ENCODE measurements at regions not wholly inside any gene's neighbourhood (a gene's known extent, or its start where the extent isn't known, plus 50 kb on each side); places are given as distances from the start of the nearest gene placed in this dataset.

GRCh38 chr20:63070771-63071540, 64.2 kb upstream of the BHLHE23 start:
- DNase-seq (ENCODE audit: low read depth) = no peak
- TF ChIP-seq, protein P1, sequence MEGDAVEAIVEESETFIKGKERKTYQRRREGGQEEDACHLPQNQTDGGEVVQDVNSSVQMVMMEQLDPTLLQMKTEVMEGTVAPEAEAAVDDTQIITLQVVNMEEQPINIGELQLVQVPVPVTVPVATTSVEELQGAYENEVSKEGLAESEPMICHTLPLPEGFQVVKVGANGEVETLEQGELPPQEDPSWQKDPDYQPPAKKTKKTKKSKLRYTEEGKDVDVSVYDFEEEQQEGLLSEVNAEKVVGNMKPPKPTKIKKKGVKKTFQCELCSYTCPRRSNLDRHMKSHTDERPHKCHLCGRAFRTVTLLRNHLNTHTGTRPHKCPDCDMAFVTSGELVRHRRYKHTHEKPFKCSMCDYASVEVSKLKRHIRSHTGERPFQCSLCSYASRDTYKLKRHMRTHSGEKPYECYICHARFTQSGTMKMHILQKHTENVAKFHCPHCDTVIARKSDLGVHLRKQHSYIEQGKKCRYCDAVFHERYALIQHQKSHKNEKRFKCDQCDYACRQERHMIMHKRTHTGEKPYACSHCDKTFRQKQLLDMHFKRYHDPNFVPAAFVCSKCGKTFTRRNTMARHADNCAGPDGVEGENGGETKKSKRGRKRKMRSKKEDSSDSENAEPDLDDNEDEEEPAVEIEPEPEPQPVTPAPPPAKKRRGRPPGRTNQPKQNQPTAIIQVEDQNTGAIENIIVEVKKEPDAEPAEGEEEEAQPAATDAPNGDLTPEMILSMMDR (conservative IDR thresholded peaks at IDR 0.05; ENCODE audit: low read length) = no peak
- no peak overlapping the region for H3K4me3 ChIP-seq (ENCODE audit: low read length)

- DNase-seq (ENCODE audit: low read depth) = no peak
- TF ChIP-seq, protein P1 (conservative IDR thresholded peaks at IDR 0.05; ENCODE audit: low read length) = no peak
- no peak overlapping the region for H3K4me3 ChIP-seq (ENCODE audit: low read length)
These were observed 63.5 kb upstream of the BHLHE23 start for GRCh38 chr20:63070301-63070625.

GRCh38 chr20:63068711-63069367, 62.1 kb upstream of the BHLHE23 start:
- no peak overlapping the region for H3K4me3 ChIP-seq (ENCODE audit: low read length)
- TF ChIP-seq, protein P1 (conservative IDR thresholded peaks at IDR 0.05; ENCODE audit: low read length) = no peak
- no peak for DNase-seq (ENCODE audit: low read depth)

GRCh38 chr20:63067721-63068560, 61.2 kb upstream of the BHLHE23 start:
- no peak for DNase-seq (ENCODE audit: low read depth)
- H3K4me3 ChIP-seq (ENCODE audit: low read length) = no peak overlapping the region
- TF ChIP-seq, protein P1 (conservative IDR thresholded peaks at IDR 0.05; ENCODE audit: low read length) = no peak

DNA sequence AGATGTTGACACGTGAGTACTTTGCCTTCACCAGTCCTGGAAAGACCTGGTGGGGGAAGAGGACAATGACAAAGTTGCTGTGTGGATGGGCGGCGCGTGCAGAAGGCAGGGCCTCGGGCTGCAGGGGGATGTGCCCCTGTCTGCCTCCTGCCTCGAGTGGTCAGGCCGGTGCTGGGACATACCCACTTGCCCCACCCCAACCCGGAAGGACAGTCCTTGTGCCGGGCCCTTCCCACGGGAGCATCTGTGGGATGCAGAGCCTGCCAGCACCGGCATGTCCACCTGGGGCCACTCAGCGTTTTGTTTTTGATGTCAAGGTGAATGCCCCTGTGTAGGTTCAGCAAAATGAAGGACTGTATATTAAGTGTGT, 60.5 kb upstream of the BHLHE23 start:
- DNase-seq (ENCODE audit: low read depth) = no peak
- TF ChIP-seq, protein P1 (conservative IDR thresholded peaks at IDR 0.05; ENCODE audit: low read length) = no peak
- H3K4me3 ChIP-seq (ENCODE audit: low read length) = no peak overlapping the region

- no peak for DNase-seq (ENCODE audit: low read depth)
- TF ChIP-seq, protein P1 (conservative IDR thresholded peaks at IDR 0.05; ENCODE audit: low read length) = no peak
These were observed 59.9 kb upstream of the BHLHE23 start for GRCh38 chr20:63066506-63067265.

More at GRCh38 chr20:63066506-63067265, 59.9 kb upstream of the BHLHE23 start:
- H3K4me3 ChIP-seq (ENCODE audit: low read length) = no peak overlapping the region

All from AG10803 (cell line).